Panc1 (cell line): ENCODE measurements at regions not wholly inside any gene's neighbourhood (a gene's known extent, or its start where the extent isn't known, plus 50 kb on each side); places are given as distances from the start of the nearest gene placed in this dataset.

Experiments used
- ATAC-seq: fragments of 200-7000 bp; cut with Tn5 transposase; 2 replicates; pipeline ENCODE4 v1.9.1; 2020; ENCODE audit warnings: mild to moderate bottlenecking, moderate library complexity
- BruUV-seq: library from RNA; stranded (reverse); fragments of 400-500 nt; replicated peaks from 2 replicates; lab custom pipeline; 2021; lab: Mats Ljungman, UMichigan
- CTCF ChIA-PET: fragments of 300-600 bp; sonication (Branson Sonifier 250); formaldehyde crosslinking; loops from one replicate; lab custom pipeline; 2022; ENCODE audit warnings: antibody characterized with exemption; lab: Charles Lee
- POLR2A ChIA-PET: fragments of 300-600 bp; sonication (Branson Sonifier 250); formaldehyde crosslinking; loops from one replicate; lab custom pipeline; 2022; ENCODE audit warnings: antibody characterized with exemption; lab: Charles Lee
- DNase-seq: peaks from one replicate; pipeline ENCODE4 v3.0.0-alpha.2; 2010; ENCODE audit warnings: low read depth, low spot score
- H3K27ac ChIP-seq: 2 replicates; pipeline ENCODE4 v1.5.1; 2011; ENCODE audit warnings: mild to moderate bottlenecking, low read length, inconsistent platforms
- H3K27me3 ChIP-seq: fragments of 200-500 bp; sonication (Bioruptor generic); 2 replicates; pipeline ENCODE4 v1.6.0; 2014; ENCODE audit warnings: low read length, inconsistent platforms; ENCODE audit not compliant: control insufficient read depth, insufficient read depth
- H3K36me3 ChIP-seq: fragments of 200-500 bp; sonication (Bioruptor generic); 2 replicates; pipeline ENCODE4 v1.5.1; 2014; ENCODE audit warnings: inconsistent platforms, mild to moderate bottlenecking, low read length, moderate library complexity; ENCODE audit not compliant: control insufficient read depth, insufficient read depth
- H3K4me1 ChIP-seq: 2 replicates; pipeline ENCODE4 v1.5.1; 2011; ENCODE audit warnings: inconsistent platforms, mild to moderate bottlenecking, low read length, moderate library complexity; ENCODE audit not compliant: control insufficient read depth, insufficient read depth
- H3K4me3 ChIP-seq, 2 experiments: 2 replicates each; pipeline ENCODE4 v1.5.1; 2011 to 2012; ENCODE audit warnings: low read depth in 2 of 2, low read length in 2 of 2, mild to moderate bottlenecking in 2 of 2, inconsistent platforms in 1 of 2, moderate library complexity in 1 of 2
- H3K9me3 ChIP-seq: fragments of 200-500 bp; sonication (Bioruptor generic); 2 replicates; pipeline ENCODE4 v1.5.1; 2014; ENCODE audit warnings: low read depth, mild to moderate bottlenecking, inconsistent platforms, low read length, moderate library complexity; ENCODE audit not compliant: control insufficient read depth, insufficient read depth
- CTCF ChIP-seq: fragments of 450-650 bp; IDR thresholded peaks from 2 replicates; pipeline ENCODE4 v1.5.1; 2017; ENCODE audit warnings: mild to moderate bottlenecking
- POLR2AphosphoS5 ChIP-seq: IDR thresholded peaks from 2 replicates; pipeline ENCODE4 v1.6.1; 2012; ENCODE audit warnings: mild to moderate bottlenecking, low read depth, low read length, moderate library complexity
- REST ChIP-seq, 2 experiments: IDR thresholded peaks; 2 replicates each; pipeline ENCODE4 v1.6.1; 2011 to 2012; ENCODE audit warnings: low read depth in 2 of 2, control low read depth in 1 of 2, low read length in 1 of 2, mild to moderate bottlenecking in 1 of 2, moderate library complexity in 1 of 2; ENCODE audit not compliant: insufficient read depth in 1 of 2
- SIN3A ChIP-seq: IDR thresholded peaks from 2 replicates; pipeline ENCODE4 v1.6.1; 2012; ENCODE audit warnings: low read depth, mild to moderate bottlenecking, low read length, moderate library complexity, borderline replicate concordance; ENCODE audit not compliant: insufficient read depth
- TCF7L2 ChIP-seq: IDR thresholded peaks from 2 replicates; pipeline ENCODE4 v1.6.1; 2011; ENCODE audit warnings: mild to moderate bottlenecking, low read depth, low read length, inconsistent platforms
- in situ Hi-C: cut with HindIII; loops from 2 replicates; pipeline ENCODE4 v1.10.0; 2016; ENCODE audit warnings: low sequenced_read_pairs, low pct_unique_long_range_greater_than_20kb
- intact Hi-C: fragments of 100-400 bp; cut with micrococcal nuclease; formaldehyde crosslinking; loops from one replicate; pipeline ENCODE4 v1.10.0; 2022; ENCODE audit not compliant: unreplicated experiment

- Histone ChIP-seq H3K36me3 (no peaks in the 10 kb centered on the region), H3K4me1 (peaks cover 3% of the 10 kb centered on the region; the same call in 1 of the 2 replicates), H3K9me3 (no peaks in the 10 kb centered on the region), H3K4me3 (no peak overlapping the region), H3K27ac (no peak overlapping the region), H3K27me3 (no peaks in the 10 kb centered on the region)
- no peak for ATAC-seq
- POLR2A ChIA-PET = no interaction called here
- CTCF ChIA-PET = no interaction called here
- intact Hi-C loops = no loop called here
- DNase-seq = no peak
- TF ChIP-seq SIN3A (no peak), REST (IDR thresholded peaks at IDR 0.05; ENCODE audit: insufficient read depth in 1 of 2, low read depth in 2 of 2, low read length in 1 of 2) (no peak), TCF7L2 (no peak), POLR2AphosphoS5 (no peak), CTCF (no peak)
- no TSS peak for BruUV-seq
- in situ Hi-C loops = no loop called here
Measured at GRCh38 chr20:23142162-23143050, 56.3 kb upstream of the CD93 start.

- intact Hi-C loops = no loop called here
- POLR2A ChIA-PET = no interaction called here
Measured at GRCh38 chr20:23141450-23142161, 55.5 kb upstream of the CD93 start.

More at GRCh38 chr20:23141450-23142161, 55.5 kb upstream of the CD93 start:
- H3K36me3 ChIP-seq = no peaks in the 10 kb centered on the region
- H3K9me3 ChIP-seq = no peaks in the 10 kb centered on the region
- H3K27ac ChIP-seq = no peak overlapping the region
- ATAC-seq (no peak), DNase-seq (no peak)
- CTCF ChIA-PET = no interaction called here
- in situ Hi-C loops = no loop called here
- peaks cover 3% of the 10 kb centered on the region; the same call in 1 of the 2 replicates for H3K4me1 ChIP-seq
- TF ChIP-seq TCF7L2 = no peak
- H3K4me3 ChIP-seq = no peak overlapping the region
- no peaks in the 10 kb centered on the region for H3K27me3 ChIP-seq
- no TSS peak for BruUV-seq
